SK-N-SH (cell line): ENCODE measurements at regions not wholly inside any gene's neighbourhood (a gene's known extent, or its start where the extent isn't known, plus 50 kb on each side); places are given as distances from the start of the nearest gene placed in this dataset.
A peak's percentile ranks its signal among the peaks of the same experiment; 100 is the strongest.

Experiments used
- CTCF ChIA-PET: fragments of 300-600, 350-600 bp; formaldehyde crosslinking; extraction: SDS; loops from one replicate; lab custom pipeline; 2021; lab: Yijun Ruan, JAX
- POLR2A ChIA-PET: fragments of 350-600 bp; sonication (Branson Sonifier 250); formaldehyde crosslinking; extraction: SDS; loops from one replicate; lab custom pipeline; 2020; ENCODE audit warnings: antibody characterized with exemption, inconsistent platforms; lab: Yijun Ruan, JAX
- DNase-seq: peaks from one replicate; pipeline ENCODE4 v3.0.0; 2012
- H2AFZ ChIP-seq: fragments of 200-600 bp; sonication (generic); 2 replicates; pipeline ENCODE4 v1.8.1; 2016; ENCODE audit warnings: antibody characterized with exemption, mild to moderate bottlenecking, low read depth
- H3F3A ChIP-seq: fragments of 200-600 bp; sonication (generic); replicated peaks from 2 replicates; pipeline ENCODE3; 2016; ENCODE audit warnings: antibody characterized with exemption, mild to moderate bottlenecking; ENCODE audit not compliant: insufficient read depth
- H3K27ac ChIP-seq, 2 experiments: fragments of 200-500 bp in 1 of 2; fragments of 200-600 bp in 1 of 2; sonication (Bioruptor generic) in 1 of 2; sonication (generic), shearing (Covaris generic) in 1 of 2; 2 replicates each; pipeline versions ENCODE4 v1.5.1 to v1.6.1; 2014 to 2016; ENCODE audit warnings: low read depth in 2 of 2, inconsistent platforms in 1 of 2, low read length in 1 of 2, mild to moderate bottlenecking in 1 of 2, mixed read lengths in 1 of 2
- H3K27me3 ChIP-seq: fragments of 200-600 bp; sonication (generic), shearing (Covaris generic); 2 replicates; pipeline ENCODE4 v1.6.1; 2016; ENCODE audit warnings: mixed run types; ENCODE audit not compliant: insufficient read depth
- H3K36me3 ChIP-seq, 2 experiments: fragments of 200-500 bp in 1 of 2; fragments of 200-600 bp in 1 of 2; sonication (Bioruptor generic) in 1 of 2; sonication (generic) in 1 of 2; replicated peaks in 1 of 2; 2 replicates each; pipeline versions ENCODE3 to v1.5.1; 2014 to 2016; ENCODE audit warnings: low read length in 1 of 2, mild to moderate bottlenecking in 1 of 2; ENCODE audit not compliant: insufficient read depth in 2 of 2, control insufficient read depth in 1 of 2
- H3K4me1 ChIP-seq, 2 experiments: fragments of 200-500 bp in 1 of 2; fragments of 200-600 bp in 1 of 2; sonication (Bioruptor generic) in 1 of 2; sonication (generic), shearing (Covaris generic) in 1 of 2; 2 replicates each; pipeline versions ENCODE4 v1.5.1 to v1.6.1; 2014 to 2016; ENCODE audit warnings: low read depth in 1 of 2, low read length in 1 of 2, mixed run types in 1 of 2; ENCODE audit not compliant: insufficient read depth in 2 of 2, control insufficient read depth in 1 of 2
- H3K4me2 ChIP-seq: fragments of 200-600 bp; sonication (generic), shearing (Covaris generic); 2 replicates; pipeline ENCODE4 v1.6.1; 2017; ENCODE audit warnings: mixed run types
- H3K4me3 ChIP-seq, 2 experiments: fragments of 200-500 bp in 1 of 2; fragments of 200-600 bp in 1 of 2; sonication (Bioruptor generic) in 1 of 2; sonication (generic), shearing (Covaris generic) in 1 of 2; 2 replicates each; pipeline versions ENCODE4 v1.5.1 to v1.8.1; 2014 to 2016; ENCODE audit warnings: low read depth in 2 of 2, inconsistent platforms in 1 of 2, low read length in 1 of 2, mild to moderate bottlenecking in 1 of 2, mixed read lengths in 1 of 2, moderate library complexity in 1 of 2
- H3K79me2 ChIP-seq: fragments of 200-600 bp; sonication (generic); 2 replicates; pipeline ENCODE4 v1.8.1; 2017; ENCODE audit warnings: mild to moderate bottlenecking; ENCODE audit not compliant: insufficient read depth
- H3K9ac ChIP-seq: fragments of 200-600 bp; sonication (generic); 2 replicates; pipeline ENCODE4 v1.6.1; 2017; ENCODE audit warnings: mixed run types
- H3K9me2 ChIP-seq: fragments of 200-600 bp; sonication (generic); 2 replicates; pipeline ENCODE4 v1.6.1; 2017; ENCODE audit warnings: mixed run types
- H3K9me3 ChIP-seq: fragments of 200-600 bp; sonication (generic); 2 replicates; pipeline ENCODE4 v1.6.1; 2017; ENCODE audit warnings: mixed run types, mild to moderate bottlenecking, moderate library complexity
- H4K20me1 ChIP-seq: fragments of 200-600 bp; sonication (generic); 2 replicates; pipeline ENCODE4 v1.6.1; 2017; ENCODE audit warnings: mild to moderate bottlenecking, mixed run types; ENCODE audit not compliant: insufficient read depth
- ELF1 ChIP-seq: IDR thresholded peaks from 2 replicates; pipeline ENCODE4 v1.4.0; 2012
- EZH2phosphoT487 ChIP-seq: fragments of 200-600 bp; sonication (generic); IDR thresholded peaks from 2 replicates; pipeline ENCODE4 v1.6.1; 2017; ENCODE audit warnings: low read depth, mixed run types, mild to moderate bottlenecking, antibody characterized with exemption, moderate library complexity, borderline replicate concordance
- FOXJ3 ChIP-seq: sonication (generic); formaldehyde crosslinking; IDR thresholded peaks from 2 replicates; pipeline ENCODE4 v1.5.1; 2020; ENCODE audit warnings: mild to moderate bottlenecking, missing genetic modification reagents
- GABPA ChIP-seq: IDR thresholded peaks from 2 replicates; pipeline ENCODE4 v1.4.0; 2012; ENCODE audit warnings: low read depth, mild to moderate bottlenecking
- GATA2 ChIP-seq: sonication (generic); formaldehyde crosslinking; IDR thresholded peaks from 2 replicates; pipeline ENCODE4 v1.5.0; 2020; ENCODE audit warnings: mild to moderate bottlenecking, missing genetic modification reagents
- IRF3 ChIP-seq: fragments of 150-350 bp; IDR thresholded peaks from 2 replicates; pipeline ENCODE4 v1.6.1; 2016; ENCODE audit warnings: mild to moderate bottlenecking, low read depth, low read length
- MXI1 ChIP-seq: IDR thresholded peaks from 2 replicates; pipeline ENCODE4 v1.6.1; 2012; ENCODE audit warnings: mild to moderate bottlenecking, low read depth, low read length, improper control_type of control experiment
- PBX3 ChIP-seq: IDR thresholded peaks from 2 replicates; pipeline ENCODE4; 2012
- RXRA ChIP-seq: IDR thresholded peaks from 2 replicates; pipeline ENCODE4 v1.4.0; 2012; ENCODE audit warnings: low read depth, mild to moderate bottlenecking, borderline replicate concordance
- USF2 ChIP-seq: fragments of 150-350 bp; IDR thresholded peaks from 2 replicates; pipeline ENCODE4 v1.6.1; 2017; ENCODE audit warnings: antibody characterized with exemption, low read length, low read depth, borderline replicate concordance
- WGBS: methylation state at CpG from one replicate; pipeline ENCODE4 v1.1.6; 2017; ENCODE audit warnings: low lambda C conversion rate; 5-methylcytosine and 5-hydroxymethylcytosine counted together

- Histone ChIP-seq H3F3A (no peaks in the 10 kb centered on the region), H3K9me2 (no peaks in the 10 kb centered on the region), H2AFZ (no peak overlapping the region), H3K27me3 (no peaks in the 10 kb centered on the region), H3K9me3 (no peaks in the 10 kb centered on the region), H3K27ac (peak overlapping the region in 1 of 2 experiments; percentile 34; a peak in 1 of 4 replicates), H4K20me1 (no peaks in the 10 kb centered on the region), H3K36me3 (no peaks in the 10 kb centered on the region), H3K4me1 (no peaks in the 10 kb centered on the region), H3K4me2 (no peak overlapping the region), H3K4me3 (no peak overlapping the region), H3K9ac (no peak overlapping the region), H3K79me2 (no peaks in the 10 kb centered on the region)
- ChIA-PET POLR2A (no interaction called here), CTCF (interaction anchor here (1.6 kb wide), 1 partner anchor 17 kb away, joined by 5 read pairs; no protein-coding TSS in a partner anchor)
- no peak for DNase-seq
- no peak for TF ChIP-seq IRF3
- TF ChIP-seq FOXJ3 (CRISPR knock-in tag) = no peak
- TF ChIP-seq MXI1 = no peak
- TF ChIP-seq USF2 = no peak
Observed at GRCh38 chr6:48747471-48747870, 636.5 kb upstream of the PTCHD4 start.

- no peaks in the 10 kb centered on the region for H3K79me2 ChIP-seq
- H3K4me3 ChIP-seq = no peak overlapping the region
- H2AFZ ChIP-seq = no peak overlapping the region
- no peak overlapping the region for H3K4me2 ChIP-seq
- H3K4me1 ChIP-seq = no peaks in the 10 kb centered on the region
- WGBS = 3% methylated on average over 2 of the region's 2 CpGs
- ChIA-PET CTCF (interaction anchor here (1.6 kb wide), 1 partner anchor 18 kb away, joined by 5 read pairs; no protein-coding TSS in a partner anchor), POLR2A (no interaction called here)
- H3K36me3 ChIP-seq = no peaks in the 10 kb centered on the region
- no peaks in the 10 kb centered on the region for H3F3A ChIP-seq
- DNase-seq = no peak
- TF ChIP-seq PBX3 (no peak), USF2 (no peak)
- no peaks in the 10 kb centered on the region for H3K27me3 ChIP-seq
- H3K9me3 ChIP-seq = no peaks in the 10 kb centered on the region
- H3K27ac ChIP-seq = no peak overlapping the region
- H4K20me1 ChIP-seq = no peaks in the 10 kb centered on the region
- H3K9ac ChIP-seq = no peak overlapping the region
- H3K9me2 ChIP-seq = no peaks in the 10 kb centered on the region
Observed at GRCh38 chr6:48747040-48747439, 636.0 kb upstream of the PTCHD4 start.

GRCh38 chr6:48744948-48745347 is 634.0 kb upstream of the PTCHD4 start:
- H3K4me3 ChIP-seq = no peak overlapping the region
- H3K4me1 ChIP-seq = no peaks in the 10 kb centered on the region
- H4K20me1 ChIP-seq = no peaks in the 10 kb centered on the region
- CTCF ChIA-PET = no interaction called here
- DNase-seq = no peak
- POLR2A ChIA-PET = no interaction called here
- H2AFZ ChIP-seq = no peak overlapping the region
- no peaks in the 10 kb centered on the region for H3K9me3 ChIP-seq
- no peak overlapping the region for H3K9ac ChIP-seq
- H3F3A ChIP-seq = no peaks in the 10 kb centered on the region
- no peak overlapping the region; a peak in 1 of 4 replicates for H3K27ac ChIP-seq
- H3K9me2 ChIP-seq = no peaks in the 10 kb centered on the region
- no peaks in the 10 kb centered on the region for H3K79me2 ChIP-seq
- no peaks in the 10 kb centered on the region for H3K36me3 ChIP-seq
- no peaks in the 10 kb centered on the region for H3K27me3 ChIP-seq
- no peak overlapping the region for H3K4me2 ChIP-seq
- TF ChIP-seq RXRA (no peak), EZH2phosphoT487 (no peak), ELF1 (no peak), USF2 (no peak), FOXJ3 (CRISPR knock-in tag) (no peak), GATA2 (CRISPR knock-in tag) (no peak), GABPA (no peak), PBX3 (no peak)
